Mesendoderm (in vitro differentiated cells): ENCODE measurements at regions not wholly inside any gene's neighbourhood (a gene's known extent, or its start where the extent isn't known, plus 50 kb on each side); places are given as distances from the start of the nearest gene placed in this dataset.
A peak's percentile ranks its signal among the peaks of the same experiment; 100 is the strongest.

ENCODE experiments used
- DNase-seq: peaks from one replicate; pipeline ENCODE4 v3.0.0; 2013
- H2AK5ac ChIP-seq: 2 replicates; pipeline ENCODE4 v1.6.1; 2013; ENCODE audit warnings: low read length, inconsistent platforms
- H2BK120ac ChIP-seq: 2 replicates; pipeline ENCODE4 v1.6.1; 2013; ENCODE audit warnings: low read depth, mild to moderate bottlenecking, low read length, moderate library complexity, mixed read lengths
- H2BK15ac ChIP-seq: replicated peaks from 2 replicates; pipeline ENCODE4 v1.6.1; 2013; ENCODE audit warnings: low read depth, mild to moderate bottlenecking, moderate library complexity
- H2BK5ac ChIP-seq: 2 replicates; pipeline ENCODE4 v1.6.1; 2013; ENCODE audit warnings: low read length, inconsistent platforms
- H3K18ac ChIP-seq: 2 replicates; pipeline ENCODE4 v1.6.1; 2013; ENCODE audit warnings: mild to moderate bottlenecking, low read length, mixed read lengths
- H3K23ac ChIP-seq: one replicate; pipeline ENCODE4 v1.6.1; 2013; ENCODE audit warnings: low read length
- H3K27ac ChIP-seq: 2 replicates; pipeline ENCODE4 v1.5.1; 2013; ENCODE audit warnings: low read depth, mild to moderate bottlenecking, inconsistent platforms, low read length, moderate library complexity
- H3K27me3 ChIP-seq: 2 replicates; pipeline ENCODE4 v1.6.1; 2013; ENCODE audit warnings: low read length, control low read depth, mild to moderate bottlenecking, inconsistent platforms; ENCODE audit not compliant: insufficient read depth, poor library complexity
- H3K36me3 ChIP-seq: 2 replicates; pipeline ENCODE4 v1.6.1; 2013; ENCODE audit warnings: low read length, inconsistent platforms; ENCODE audit not compliant: control insufficient read depth, insufficient read depth
- H3K4ac ChIP-seq: one replicate; pipeline ENCODE4 v1.6.1; 2013; ENCODE audit warnings: low read depth, mild to moderate bottlenecking, low read length, moderate library complexity
- H3K4me1 ChIP-seq: 2 replicates; pipeline ENCODE4 v1.6.1; 2013; ENCODE audit warnings: low read depth, low read length, inconsistent platforms; ENCODE audit not compliant: control insufficient read depth
- H3K4me2 ChIP-seq: 2 replicates; pipeline ENCODE4 v1.6.1; 2013; ENCODE audit warnings: low read length
- H3K4me3 ChIP-seq: 2 replicates; pipeline ENCODE4 v1.5.1; 2013; ENCODE audit warnings: mild to moderate bottlenecking, low read length
- H3K56ac ChIP-seq: one replicate; pipeline ENCODE4 v1.6.1; 2013; ENCODE audit warnings: low read length
- H3K79me1 ChIP-seq: 2 replicates; pipeline ENCODE4 v1.6.1; 2013; ENCODE audit warnings: low read length, inconsistent platforms
- H3K79me2 ChIP-seq: 2 replicates; pipeline ENCODE4 v1.6.1; 2013; ENCODE audit warnings: mild to moderate bottlenecking, low read length; ENCODE audit not compliant: control insufficient read depth, insufficient read depth
- H3K9ac ChIP-seq: 2 replicates; pipeline ENCODE4 v1.6.1; 2013; ENCODE audit warnings: low read length, inconsistent platforms
- H4K5ac ChIP-seq: one replicate; pipeline ENCODE4 v1.6.1; 2013; ENCODE audit warnings: low read length
- H4K8ac ChIP-seq: one replicate; pipeline ENCODE4 v1.6.1; 2013; ENCODE audit warnings: low read depth, mild to moderate bottlenecking, control low read depth, low read length, moderate library complexity
- WGBS: extraction: QIAGEN DNeasy Blood & Tissue Kit; methylation state at CpG from one replicate; pipeline ENCODE4 v1.1.7; 2013; ENCODE audit warnings: low lambda C conversion rate, missing lambda C conversion rate; ENCODE audit not compliant: insufficient coverage; ENCODE audit errors: extremely low coverage; 5-methylcytosine and 5-hydroxymethylcytosine counted together

GRCh38 chr6:40791004-40791403 is 203.8 kb upstream of the LRFN2 start:
- H3K4ac ChIP-seq: no peak overlapping the region
- H3K27ac ChIP-seq: peak overlapping the region; percentile 76
- no peak overlapping the region for H3K9ac ChIP-seq
- no peak overlapping the region for H2BK5ac ChIP-seq
- H3K36me3 ChIP-seq: no peaks in the 10 kb centered on the region
- H3K4me2 ChIP-seq: no peak overlapping the region
- H3K4me1 ChIP-seq: peaks cover 22% of the 10 kb centered on the region
- H3K27me3 ChIP-seq: no peaks in the 10 kb centered on the region
- WGBS: no CpG with 5 or more reads among the region's 4 CpGs
- H3K18ac ChIP-seq: peak overlapping the region; percentile 86
- H2AK5ac ChIP-seq: no peak overlapping the region
- H2BK15ac ChIP-seq: no peak overlapping the region
- H4K5ac ChIP-seq: no peak overlapping the region
- H3K23ac ChIP-seq: no peak overlapping the region
- no peak overlapping the region for H4K8ac ChIP-seq
- no peaks in the 10 kb centered on the region for H3K79me1 ChIP-seq
- no peaks in the 10 kb centered on the region for H3K79me2 ChIP-seq
- DNase-seq: peak; percentile 99
- H3K4me3 ChIP-seq: no peak overlapping the region
- no peak overlapping the region for H3K56ac ChIP-seq
- no peak overlapping the region for H2BK120ac ChIP-seq

GRCh38 chr6:40788661-40789655 is 201.8 kb upstream of the LRFN2 start:
- Histone ChIP-seq H2BK120ac (peak overlapping the region; percentile 78), H3K4me3 (no peak overlapping the region), H2BK15ac (peak overlapping the region; percentile 15), H2AK5ac (peak overlapping the region; percentile 28), H3K18ac (peak overlapping the region; percentile 62), H3K79me2 (no peaks in the 10 kb centered on the region), H3K23ac (no peak overlapping the region), H3K36me3 (no peaks in the 10 kb centered on the region), H3K56ac (peak overlapping the region; percentile 72), H3K27me3 (no peaks in the 10 kb centered on the region), H3K9ac (no peak overlapping the region), H3K4me1 (peaks cover 22% of the 10 kb centered on the region), H4K5ac (no peak overlapping the region), H3K4me2 (no peak overlapping the region), H2BK5ac (peak overlapping the region; percentile 87), H3K4ac (peak overlapping the region; percentile 97), H3K79me1 (no peaks in the 10 kb centered on the region), H4K8ac (no peak overlapping the region), H3K27ac (peak overlapping the region; percentile 45)
- peak; percentile 89 for DNase-seq
- WGBS: no CpG with 5 or more reads among the region's 11 CpGs

- Histone ChIP-seq H2BK15ac (no peak overlapping the region), H4K5ac (no peak overlapping the region), H3K27me3 (no peaks in the 10 kb centered on the region), H3K79me2 (no peaks in the 10 kb centered on the region), H3K23ac (no peak overlapping the region), H3K4me2 (no peak overlapping the region), H2AK5ac (no peak overlapping the region), H4K8ac (no peak overlapping the region), H3K27ac (no peak overlapping the region), H3K18ac (peak overlapping the region; percentile 25), H2BK5ac (no peak overlapping the region), H3K36me3 (no peaks in the 10 kb centered on the region), H3K4ac (no peak overlapping the region), H2BK120ac (no peak overlapping the region), H3K56ac (no peak overlapping the region), H3K4me3 (no peak overlapping the region), H3K4me1 (no peaks in the 10 kb centered on the region), H3K9ac (no peak overlapping the region), H3K79me1 (no peaks in the 10 kb centered on the region)
- no CpG with 5 or more reads among the region's 3 CpGs for WGBS
- no peak for DNase-seq
These were observed 195.2 kb upstream of the LRFN2 start for GRCh38 chr6:40782355-40782754.

GRCh38 chr6:40780637-40781036 is 193.5 kb upstream of the LRFN2 start:
- Histone ChIP-seq H3K4ac (no peak overlapping the region), H3K56ac (no peak overlapping the region), H2BK15ac (no peak overlapping the region), H4K5ac (no peak overlapping the region), H3K36me3 (no peaks in the 10 kb centered on the region), H3K79me2 (no peaks in the 10 kb centered on the region), H2AK5ac (no peak overlapping the region), H3K27ac (no peak overlapping the region), H3K9ac (no peak overlapping the region), H3K4me2 (no peak overlapping the region), H4K8ac (no peak overlapping the region), H3K4me3 (no peak overlapping the region), H3K18ac (no peak overlapping the region), H3K4me1 (no peaks in the 10 kb centered on the region), H2BK5ac (no peak overlapping the region), H3K79me1 (no peaks in the 10 kb centered on the region), H2BK120ac (no peak overlapping the region), H3K27me3 (no peaks in the 10 kb centered on the region), H3K23ac (no peak overlapping the region)
- no CpG with 5 or more reads among the region's 3 CpGs for WGBS
- no peak for DNase-seq

GRCh38 chr6:40779409-40779808 is 192.2 kb upstream of the LRFN2 start:
- Histone ChIP-seq H3K4me1 (no peaks in the 10 kb centered on the region), H3K18ac (no peak overlapping the region), H3K36me3 (no peaks in the 10 kb centered on the region), H2BK5ac (no peak overlapping the region), H4K5ac (no peak overlapping the region), H3K79me2 (no peaks in the 10 kb centered on the region), H3K23ac (no peak overlapping the region), H2BK120ac (no peak overlapping the region), H3K4me2 (no peak overlapping the region), H4K8ac (no peak overlapping the region), H2AK5ac (no peak overlapping the region), H3K4ac (no peak overlapping the region), H2BK15ac (no peak overlapping the region), H3K27me3 (no peaks in the 10 kb centered on the region), H3K9ac (no peak overlapping the region), H3K56ac (no peak overlapping the region), H3K79me1 (no peaks in the 10 kb centered on the region), H3K27ac (no peak overlapping the region), H3K4me3 (no peak overlapping the region)
- WGBS: no CpG with 5 or more reads among the region's 3 CpGs
- peak; percentile 52 for DNase-seq
